Activated CD4-positive, alpha-beta T cell treated with anti-CD3 and anti-CD28 coated beads, Interleukin-2, amount 50 U/mL, for 48 hours (primary cell): ENCODE measurements at regions not wholly inside any gene's neighbourhood (a gene's known extent, or its start where the extent isn't known, plus 50 kb on each side); places are given as distances from the start of the nearest gene placed in this dataset.

Source experiments
- DNase-seq, 2 experiments: peaks; one replicate each; pipeline ENCODE4 v3.0.0-alpha.2; 2020

DNA sequence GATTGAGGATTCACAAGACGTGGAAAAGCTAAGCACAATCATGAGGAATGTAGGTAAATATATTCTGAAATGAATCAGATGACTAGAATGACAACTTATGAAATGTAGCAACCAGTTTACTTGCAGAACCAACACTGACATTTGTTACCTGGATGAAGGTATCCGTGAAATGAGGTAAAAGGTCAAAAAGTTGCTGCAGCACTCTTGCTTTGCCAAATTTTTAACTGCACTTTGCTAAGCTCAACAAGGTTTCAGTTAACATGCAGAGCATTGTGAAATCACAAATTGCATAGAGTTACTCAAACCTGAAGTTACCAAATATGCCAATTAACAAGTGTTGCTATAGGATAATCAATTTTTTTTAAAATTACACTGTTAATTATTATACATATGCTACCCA, 1280.1 kb downstream of the KCNT2 start:
- no peak for DNase-seq

DNA sequence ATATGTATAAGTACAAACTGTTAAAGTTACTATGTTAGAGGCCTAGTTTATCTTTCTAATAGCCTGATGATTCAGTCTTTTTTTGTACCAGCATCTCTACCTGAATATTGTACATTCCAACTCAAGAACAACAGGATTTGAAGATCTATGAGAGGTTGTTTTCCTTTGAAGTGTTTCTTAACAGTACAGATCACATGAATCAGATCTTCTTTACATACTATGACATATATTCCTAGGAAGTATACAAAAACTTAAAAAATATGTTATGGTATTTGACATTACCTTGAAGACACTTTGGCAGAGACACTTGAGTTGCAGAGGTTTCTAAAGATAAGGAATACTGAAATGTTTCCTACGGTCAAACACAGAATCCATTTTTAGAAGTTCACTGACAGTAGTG, 1280.9 kb downstream of the KCNT2 start:
- no peak for DNase-seq

DNA sequence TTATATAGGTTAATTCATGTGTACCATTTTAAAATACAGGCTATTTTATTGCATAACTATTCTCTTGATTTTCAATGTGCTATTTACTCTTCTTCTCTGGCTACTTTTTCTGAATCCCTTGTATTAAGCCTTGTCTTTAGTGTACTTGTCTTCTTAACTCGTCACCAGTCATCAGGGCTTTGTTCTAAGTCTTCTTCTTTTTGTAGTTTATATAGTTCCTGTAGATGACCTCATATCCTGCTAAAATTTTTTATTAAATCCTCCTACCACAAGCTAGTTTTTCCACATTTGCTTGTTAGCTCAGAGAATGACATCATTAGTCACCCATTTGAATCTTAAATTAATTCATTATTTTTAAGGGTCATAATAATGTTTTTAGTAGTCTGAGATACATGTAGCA, 1281.9 kb downstream of the KCNT2 start:
- no peak for DNase-seq

DNA sequence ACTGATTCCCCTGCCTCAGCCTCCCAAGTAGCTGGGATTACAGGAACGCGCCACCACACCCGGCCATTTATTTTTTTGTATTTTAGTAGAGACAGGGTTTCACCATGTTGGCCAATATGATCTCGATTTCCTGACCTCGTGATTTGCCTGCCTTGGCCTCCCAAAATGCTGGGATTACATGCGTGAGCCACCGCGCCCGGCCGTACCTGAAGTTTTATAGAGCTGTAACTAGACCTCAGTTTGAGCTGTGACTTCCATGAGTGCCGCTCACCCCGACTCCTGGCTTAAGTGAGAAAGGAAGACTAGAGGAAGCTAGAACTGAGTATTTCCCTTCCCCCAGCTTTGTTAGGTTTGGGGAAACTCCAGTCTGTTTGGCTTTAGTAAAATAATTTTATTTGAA, 1283.1 kb downstream of the KCNT2 start:
- DNase-seq, result no peak

DNA sequence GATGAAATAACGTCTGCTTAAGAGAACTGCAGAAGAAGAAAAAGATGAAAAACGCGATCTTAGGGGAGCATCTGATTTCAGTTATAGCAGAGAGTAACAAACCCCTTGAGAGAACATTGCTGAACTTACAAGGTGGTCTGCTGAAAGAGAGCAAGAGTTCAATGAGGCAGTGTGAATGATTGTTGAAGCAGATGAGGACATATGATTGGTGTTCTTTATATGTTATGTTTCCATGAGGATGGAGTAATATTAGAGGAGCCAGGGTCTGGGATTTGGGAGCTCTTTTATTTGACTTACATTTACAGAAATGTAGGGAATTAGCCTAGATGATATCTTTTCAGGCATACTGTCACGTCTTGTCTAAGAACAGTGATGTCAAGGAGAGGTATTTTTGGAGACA, 1302.0 kb downstream of the KCNT2 start:
- DNase-seq, result no peak

DNA sequence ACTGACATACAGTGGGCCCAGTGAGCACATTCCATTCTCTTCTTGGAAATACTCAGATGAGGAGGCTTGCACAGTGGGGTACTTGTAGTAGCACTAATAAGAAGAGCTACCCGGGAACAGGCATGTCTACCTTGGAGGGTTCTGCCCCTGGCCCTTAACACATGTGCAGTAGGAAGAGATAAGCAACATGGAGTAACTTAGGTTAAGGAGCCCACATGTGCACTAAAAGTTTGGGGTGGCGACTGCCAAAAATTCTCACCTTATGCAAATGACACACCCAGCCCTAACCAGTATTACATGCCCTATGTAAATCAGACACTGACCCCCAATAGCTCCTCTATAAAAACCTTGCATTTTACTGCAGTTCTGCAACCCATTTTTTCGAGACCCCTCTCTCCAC, 1313.3 kb downstream of the KCNT2 start:
- DNase-seq, result no peak

DNA sequence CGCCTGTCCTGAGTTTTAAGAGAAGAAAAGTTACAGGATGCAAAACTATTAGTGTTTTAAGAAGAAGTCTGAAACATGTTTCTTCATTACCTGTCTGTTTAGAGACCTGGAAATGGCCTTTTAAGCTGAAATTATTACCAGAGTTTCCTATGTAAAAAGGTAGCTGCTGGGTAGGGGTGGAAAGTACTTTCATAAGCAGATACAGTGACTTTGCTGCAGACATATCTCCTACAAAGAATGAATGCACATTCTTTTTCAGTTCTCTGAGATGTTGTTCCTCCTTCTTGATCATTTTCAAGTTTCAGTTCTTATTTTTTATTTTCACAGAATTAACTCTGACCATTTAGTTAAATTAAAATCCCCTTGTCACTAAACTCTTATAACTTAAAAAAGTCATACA, 1329.6 kb downstream of the KCNT2 start:
- DNase-seq, result no peak

DNA sequence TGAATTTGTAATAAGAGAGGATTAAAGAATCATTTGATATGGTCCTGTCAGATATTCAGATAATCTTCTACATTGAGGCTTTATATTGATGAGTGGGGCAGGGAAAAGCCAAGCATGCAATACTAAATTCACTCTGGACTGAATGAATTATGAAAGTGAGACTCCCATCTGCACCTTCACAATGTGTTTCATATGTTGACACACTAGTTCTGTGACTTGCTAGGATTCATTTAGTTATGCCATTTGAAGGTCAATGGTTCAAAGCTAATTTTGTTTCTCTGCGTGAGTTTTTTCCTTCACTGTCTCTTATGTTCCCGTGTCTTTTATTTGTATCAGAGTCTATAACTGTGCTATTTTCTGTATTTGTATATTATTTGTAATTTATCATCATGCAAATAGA, 1332.5 kb downstream of the KCNT2 start:
- DNase-seq, result no peak

DNA sequence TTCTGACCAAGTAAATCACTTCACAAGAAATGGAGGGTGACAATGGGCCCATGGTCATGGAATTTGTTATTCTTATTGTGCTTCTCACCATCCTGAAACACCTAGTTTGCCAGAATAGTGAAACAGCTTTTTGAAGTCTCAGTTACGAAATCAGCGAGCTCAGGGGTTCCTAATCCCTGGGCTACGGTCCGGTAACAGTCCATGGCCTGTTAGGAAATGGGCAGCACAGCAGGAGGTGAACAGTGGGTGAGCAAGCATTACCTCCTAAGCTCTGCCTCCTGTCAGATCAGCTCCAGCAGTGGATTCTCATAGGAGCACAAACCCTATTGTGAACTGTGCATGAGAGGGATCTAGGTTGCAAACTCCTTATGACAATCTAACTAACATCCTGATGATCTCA, 1356.3 kb downstream of the KCNT2 start:
- DNase-seq, result no peak

DNA sequence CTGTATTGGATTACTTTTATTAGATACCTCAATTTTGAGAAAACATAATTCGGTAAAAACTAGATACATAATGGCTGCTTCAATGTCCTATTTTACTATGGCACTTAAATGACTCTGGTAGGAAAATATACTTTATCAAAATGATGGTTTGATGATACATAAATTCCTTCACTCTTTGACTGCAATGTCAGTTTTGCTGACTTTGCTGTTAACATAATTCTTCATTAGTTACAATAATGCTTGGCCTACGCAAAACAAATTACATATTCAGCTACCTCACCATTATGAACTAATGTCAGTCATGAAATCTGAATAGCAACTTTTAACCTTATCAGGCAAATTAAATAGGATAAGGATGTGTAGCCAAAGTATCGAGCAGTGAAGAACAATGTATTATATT, 1364.7 kb downstream of the KCNT2 start:
- no peak for DNase-seq

DNA sequence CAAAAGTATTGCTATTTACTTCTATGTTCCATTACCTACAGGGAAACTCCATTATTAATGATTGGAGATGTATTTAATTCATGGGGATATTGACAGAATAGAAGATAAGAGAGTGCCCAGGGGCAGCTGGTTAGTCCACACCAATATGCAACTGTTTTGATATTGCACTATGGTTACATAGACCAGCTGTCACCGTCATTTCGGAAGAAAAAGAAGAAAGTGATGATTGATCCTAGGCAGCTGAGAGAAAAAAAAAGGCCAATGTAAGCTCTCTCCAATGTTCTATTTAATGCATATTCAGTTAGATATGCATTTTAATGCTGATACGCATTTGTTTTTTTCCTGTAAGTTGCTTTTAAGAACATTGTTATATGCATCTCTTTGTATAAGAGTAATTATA, 1367.2 kb downstream of the KCNT2 start:
- no peak for DNase-seq

DNA sequence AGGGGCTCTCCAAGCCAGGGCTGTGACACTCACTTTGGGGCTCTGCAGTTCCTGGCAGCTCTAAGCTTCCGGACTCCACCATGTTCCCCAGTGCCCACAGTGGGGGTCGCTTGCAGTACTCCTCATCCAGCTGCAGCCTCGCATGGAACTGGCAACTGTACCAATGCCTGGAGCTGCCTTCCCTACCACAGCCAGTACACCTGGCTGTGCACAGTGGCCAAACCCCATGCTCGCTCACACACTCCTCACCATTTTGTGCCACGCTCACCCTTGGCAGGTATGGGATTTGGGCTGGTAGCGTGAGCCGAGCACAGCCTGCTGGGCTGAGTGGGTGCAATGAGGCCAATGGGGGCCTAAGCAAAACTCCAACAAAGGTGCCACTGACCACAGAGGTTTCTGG, 1369.9 kb downstream of the KCNT2 start:
- DNase-seq, result no peak

DNA sequence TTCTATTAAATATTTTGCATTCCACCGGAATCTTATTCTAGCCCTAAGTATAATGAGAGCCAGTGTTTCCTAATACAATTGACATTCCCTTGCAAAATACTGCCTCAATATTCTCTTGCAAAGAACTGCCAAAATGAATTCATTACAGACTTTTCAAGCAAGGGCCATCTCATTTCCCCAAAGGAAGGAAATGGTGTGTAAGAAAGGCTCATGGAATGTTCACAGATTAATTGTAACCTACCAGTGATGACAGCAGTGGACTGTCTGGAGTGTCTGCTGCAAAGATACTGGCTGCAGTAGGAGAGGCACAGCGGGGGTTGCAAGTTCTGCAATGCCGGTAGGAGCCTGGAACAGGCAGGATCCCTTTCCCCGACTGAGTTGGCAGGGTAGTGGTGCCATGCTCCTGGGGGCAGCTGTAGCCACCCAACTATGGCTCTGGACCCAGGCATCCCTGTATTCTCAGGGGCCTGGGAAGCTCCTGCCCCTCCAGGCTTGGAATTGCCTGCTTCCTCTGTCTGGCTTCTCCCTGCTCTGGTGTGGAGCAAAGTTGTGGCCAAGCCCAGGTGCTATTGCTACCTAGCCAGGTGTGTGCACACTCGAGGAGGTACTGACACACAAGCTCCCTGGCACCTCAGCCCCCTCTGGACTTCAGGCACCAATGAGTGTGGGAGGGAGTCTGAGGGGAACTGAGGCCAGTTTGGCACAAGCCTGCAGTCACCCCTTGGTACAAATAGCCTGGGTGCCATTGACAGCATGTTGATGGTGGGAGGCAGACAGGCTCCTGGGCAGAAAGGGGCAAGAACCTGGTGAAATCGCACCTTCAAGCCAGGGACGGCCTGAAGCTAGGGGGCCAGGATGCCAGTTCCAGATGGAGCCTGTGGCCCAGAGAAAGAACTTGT, 1371.0 kb downstream of the KCNT2 start:
- no peak for DNase-seq

DNA sequence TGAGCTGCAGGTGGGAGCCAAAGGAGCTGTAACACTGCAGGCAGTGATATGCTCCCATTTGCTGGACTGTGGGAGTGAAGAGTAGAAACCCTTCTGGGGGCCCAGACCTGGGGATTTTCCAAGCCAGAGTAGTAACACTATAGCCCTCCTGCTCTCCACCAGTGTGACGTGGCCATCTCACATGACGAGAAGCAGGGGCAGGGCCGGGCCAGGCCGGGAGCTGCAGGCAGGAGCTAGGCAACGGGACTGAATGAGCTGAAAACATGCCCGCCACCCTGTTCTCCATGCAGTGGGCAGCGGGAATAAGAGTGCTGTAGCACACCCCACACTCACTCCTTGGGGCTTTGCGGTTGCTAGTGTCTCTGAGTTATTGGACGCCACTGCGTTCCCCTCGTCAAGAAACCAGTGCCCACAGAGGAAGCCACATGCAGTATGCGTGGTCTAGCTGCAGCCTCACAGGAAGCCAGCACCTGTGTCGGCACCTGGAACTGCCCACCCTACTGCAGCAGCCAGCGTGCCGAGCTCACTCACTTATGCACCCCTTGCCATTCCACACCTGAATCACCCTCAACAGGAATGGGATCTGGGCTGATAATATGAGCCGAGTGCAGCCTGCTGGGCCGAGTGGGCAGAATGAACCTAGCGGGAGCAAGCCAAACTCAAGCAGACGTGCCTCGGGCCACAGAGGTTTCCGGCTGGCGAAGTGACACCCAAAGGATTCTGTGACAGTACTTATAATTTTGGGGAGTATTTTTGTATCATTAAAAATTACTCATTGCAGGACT, 1389.6 kb downstream of the KCNT2 start:
- no peak for DNase-seq

DNA sequence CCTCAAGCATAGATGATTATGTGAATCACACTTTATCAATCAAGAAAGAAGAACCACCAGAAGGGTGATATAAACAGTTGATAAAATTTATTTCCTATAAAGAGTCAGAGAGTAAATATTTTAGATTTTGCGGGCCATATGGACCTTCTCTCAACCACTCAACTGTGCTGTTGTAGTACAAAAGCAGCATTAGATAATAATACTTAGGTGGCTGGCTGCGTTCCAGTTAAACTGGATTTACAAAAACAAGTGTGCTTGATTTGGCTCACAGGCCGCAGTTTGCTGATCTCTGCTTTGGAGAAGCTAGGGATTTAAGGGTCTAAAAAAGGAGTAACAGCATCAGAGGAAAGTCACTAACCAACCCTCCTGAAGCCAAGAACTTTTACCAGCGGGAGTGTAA, 1406.0 kb downstream of the KCNT2 start:
- no peak for DNase-seq

DNA sequence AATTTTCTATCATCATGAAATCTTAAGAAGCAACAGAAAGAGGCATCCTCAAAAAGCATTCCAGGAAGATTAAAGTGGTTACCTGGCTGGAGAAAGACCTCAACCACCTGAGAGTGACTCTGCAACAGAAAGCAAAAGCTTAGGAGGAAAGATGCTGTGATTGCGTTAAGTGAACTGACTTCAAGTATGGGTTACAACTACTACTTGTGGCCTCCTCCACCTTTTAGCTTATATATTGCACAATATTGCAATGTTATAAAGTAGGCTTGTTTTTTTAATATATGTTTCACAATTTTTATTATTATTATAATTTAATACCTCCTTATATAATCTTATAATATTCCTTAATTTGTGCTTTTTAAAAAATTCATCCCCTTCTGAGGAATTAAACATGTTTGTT, 1407.5 kb downstream of the KCNT2 start:
- DNase-seq, result no peak

DNA sequence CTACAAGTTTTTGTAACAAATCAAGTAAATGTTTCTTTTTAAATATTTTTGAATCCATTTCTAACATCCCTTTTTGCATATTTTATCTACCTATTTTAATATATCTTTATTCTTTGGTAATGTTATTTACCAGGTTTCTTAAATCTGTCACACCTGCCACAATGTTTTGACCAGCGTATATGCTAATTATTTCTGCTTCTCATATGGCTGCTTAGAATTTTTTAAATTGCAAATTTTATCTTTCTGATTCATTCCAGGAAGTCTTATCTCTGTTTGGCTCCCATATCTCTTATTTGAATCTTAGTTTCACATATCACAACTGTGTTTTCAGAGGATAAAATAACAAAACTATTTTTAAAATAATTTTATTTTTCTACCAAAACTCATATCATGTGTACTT, 1411.1 kb downstream of the KCNT2 start:
- no peak for DNase-seq

DNA sequence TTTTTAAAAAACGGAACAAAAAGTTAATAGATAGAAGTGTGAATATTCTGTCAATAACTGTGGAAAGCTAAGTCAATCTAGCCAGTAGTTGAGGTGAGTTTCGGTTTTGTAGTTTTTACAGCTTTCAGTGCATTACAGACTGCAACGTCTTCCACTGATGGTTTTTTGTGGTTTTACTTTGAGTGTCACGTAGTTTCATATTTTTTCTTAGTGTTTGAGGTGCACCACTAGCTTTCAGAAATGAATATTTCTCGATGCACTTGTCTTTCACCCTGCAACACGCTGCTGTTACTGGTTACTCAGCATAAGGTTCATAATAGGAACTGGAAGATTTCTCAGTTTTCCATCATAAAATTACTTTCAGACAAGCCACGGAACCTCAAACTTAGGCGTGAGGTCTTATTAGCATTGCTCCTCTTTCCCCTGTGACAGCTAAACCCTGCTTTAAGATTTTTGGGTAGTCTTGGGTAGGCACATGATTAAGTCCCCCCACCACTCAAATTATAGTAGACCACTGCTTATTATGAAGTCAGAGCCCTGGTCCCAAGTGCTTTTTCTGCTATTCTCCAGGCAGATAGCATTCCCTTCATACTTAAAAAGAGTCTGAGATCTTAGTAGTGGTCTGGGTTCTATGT, 1412.7 kb downstream of the KCNT2 start:
- peak in 1 of 2 experiments; percentile 10 for DNase-seq

DNA sequence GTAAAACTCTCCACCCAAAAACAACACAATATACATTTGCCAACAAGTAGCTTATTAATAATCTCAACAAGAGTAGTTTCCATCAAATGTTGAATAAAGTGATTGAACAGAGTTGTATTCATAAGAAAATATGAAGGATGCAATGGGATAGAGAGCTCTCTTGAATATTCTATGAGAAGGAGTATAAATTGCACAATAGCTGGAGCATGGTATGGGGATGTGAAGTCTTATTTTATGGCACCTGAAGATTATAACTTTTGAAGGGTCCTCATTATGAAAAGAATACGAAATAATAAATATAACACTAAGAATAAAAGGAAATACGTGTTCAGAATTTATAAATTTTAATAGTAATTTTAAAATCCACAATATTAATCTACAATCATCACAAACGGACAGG, 1415.1 kb downstream of the KCNT2 start:
- no peak for DNase-seq

DNA sequence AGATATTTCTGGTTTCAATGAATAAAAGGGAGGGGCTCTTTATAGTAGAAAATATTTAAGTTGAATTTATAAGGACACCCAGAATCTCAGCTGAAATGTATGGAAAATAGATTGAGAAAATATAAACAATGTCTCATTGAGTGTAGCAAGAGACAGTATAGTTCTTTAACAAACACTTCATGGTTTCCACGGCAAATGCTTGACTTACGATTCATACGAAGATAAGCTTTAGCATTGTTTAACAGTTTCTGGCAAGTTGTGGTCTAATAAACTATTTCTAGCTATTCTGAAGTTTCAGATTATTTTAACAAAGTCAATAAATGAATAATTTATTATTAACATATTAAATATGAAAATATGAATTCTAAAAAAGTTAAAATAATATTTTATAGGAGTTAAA, 1419.4 kb downstream of the KCNT2 start:
- DNase-seq, result no peak

DNA sequence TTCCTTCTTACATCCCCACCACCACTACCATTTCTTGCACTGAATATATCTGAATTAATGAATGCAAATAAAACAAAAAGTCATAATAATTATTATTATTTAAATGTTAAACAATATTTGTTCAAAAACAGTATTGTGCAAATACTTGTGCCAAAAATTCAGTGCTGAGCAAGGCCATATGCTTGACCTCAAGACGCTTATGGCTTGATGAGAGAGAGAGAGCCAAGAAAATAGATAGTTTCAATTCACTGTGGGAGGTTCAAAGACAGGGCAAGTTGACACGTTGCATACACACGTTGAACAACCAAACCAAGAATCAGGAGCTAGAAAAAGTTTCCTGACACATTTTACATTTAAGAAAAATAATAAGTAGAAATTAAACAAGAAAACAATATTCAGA, 1421.7 kb downstream of the KCNT2 start:
- no peak for DNase-seq

DNA sequence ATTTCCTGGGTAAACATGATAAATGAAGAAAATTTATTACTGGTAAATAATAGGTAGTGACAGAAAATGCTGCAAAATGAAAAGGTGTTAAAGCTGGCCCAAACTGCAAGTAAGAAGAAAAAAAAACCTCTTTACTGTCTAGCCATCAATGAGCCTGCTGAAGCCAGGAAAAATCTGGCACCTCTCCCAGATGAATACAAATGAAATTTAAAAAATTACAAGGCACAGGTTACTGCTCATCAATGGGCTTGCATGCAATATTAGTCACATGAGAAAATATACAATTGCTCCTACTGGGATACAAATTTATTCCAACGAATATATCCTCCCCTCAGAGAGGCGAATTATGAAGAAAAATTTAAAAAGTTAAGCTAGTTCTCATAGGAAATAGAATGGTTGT, 1422.5 kb downstream of the KCNT2 start:
- no peak for DNase-seq

DNA sequence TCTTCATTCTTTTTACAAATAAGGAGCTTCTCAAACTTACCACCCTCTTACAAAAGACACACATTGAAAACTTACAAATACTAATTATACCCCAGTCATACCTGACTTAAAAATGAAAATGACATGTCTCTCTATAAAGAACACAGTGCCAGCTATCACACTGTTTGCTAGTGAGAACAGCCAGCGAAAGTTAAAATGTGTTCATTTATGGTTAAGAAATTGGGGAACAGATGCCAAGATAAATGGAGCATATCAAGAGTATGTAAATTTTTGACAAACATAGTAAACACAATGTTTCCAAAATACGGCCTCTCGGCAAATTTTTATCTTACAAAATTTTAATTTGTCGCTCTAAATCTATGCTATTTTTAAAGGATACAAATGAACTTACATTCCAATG, 1422.9 kb downstream of the KCNT2 start:
- DNase-seq, result no peak

DNA sequence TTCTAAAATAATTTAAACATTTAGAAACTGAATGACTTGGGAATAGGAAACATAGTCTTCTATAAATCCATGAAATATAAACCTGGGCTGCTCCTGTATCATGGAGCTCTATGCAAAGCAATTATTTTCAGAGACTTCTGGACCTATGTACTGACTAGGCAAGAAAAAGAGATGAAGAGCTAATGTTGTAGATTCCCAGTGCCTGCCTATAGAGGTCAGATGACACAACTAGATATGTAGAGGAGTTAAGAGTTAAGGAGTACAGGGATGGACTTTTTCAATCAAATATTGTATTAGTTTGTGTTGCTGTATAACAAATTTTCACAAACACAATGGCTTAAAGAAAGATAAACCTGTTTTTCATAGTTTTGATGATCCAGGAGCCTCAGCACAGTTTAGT, 1434.5 kb downstream of the KCNT2 start:
- no peak for DNase-seq
